ENCODE measurements at regions not wholly inside any gene's neighbourhood (a gene's known extent, or its start where the extent isn't known, plus 50 kb on each side); places are given as distances from the start of the nearest gene placed in this dataset.
"Not testable (repeated sequence)": the region's sequence is repeated elsewhere in the genome, so short reads cannot be mapped to it uniquely, and the experiment has no call there.

DNA sequence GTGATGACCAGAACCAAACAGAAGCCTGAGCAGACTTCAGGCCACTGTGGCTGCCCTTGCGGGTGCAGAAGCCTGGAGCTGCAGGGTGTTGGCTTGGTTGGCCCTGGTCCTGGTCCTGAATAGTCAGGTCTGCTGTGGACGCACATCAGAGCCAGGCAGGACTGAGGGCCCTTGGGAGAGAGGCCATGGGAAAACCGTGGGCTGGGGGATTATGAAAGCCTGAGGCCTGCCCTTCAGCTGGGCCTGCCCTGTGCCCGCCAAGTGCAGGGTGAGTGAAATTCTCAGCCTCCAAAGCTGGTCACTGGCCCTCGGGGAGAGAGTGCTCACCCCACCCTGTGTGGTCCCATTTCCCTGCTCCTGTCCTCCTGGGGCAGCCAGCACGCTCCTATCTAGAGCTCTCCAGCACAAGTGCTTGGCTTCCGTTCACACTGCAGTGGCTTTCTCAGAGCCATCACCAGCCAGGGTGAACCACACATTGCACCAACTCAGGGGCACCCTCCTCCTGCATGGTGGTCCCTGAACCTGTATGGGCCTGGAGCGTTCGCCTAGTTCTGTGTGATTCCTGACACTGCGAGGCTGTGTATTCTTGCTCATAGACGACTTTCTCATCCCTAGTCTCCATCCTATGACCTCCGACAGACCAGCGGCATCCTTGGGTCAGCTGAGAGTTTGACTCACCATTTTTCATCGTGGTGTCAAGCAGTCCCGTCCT lies 146.1 kb downstream of the TTLL2 start:
- DNase-seq: no peak

DNA sequence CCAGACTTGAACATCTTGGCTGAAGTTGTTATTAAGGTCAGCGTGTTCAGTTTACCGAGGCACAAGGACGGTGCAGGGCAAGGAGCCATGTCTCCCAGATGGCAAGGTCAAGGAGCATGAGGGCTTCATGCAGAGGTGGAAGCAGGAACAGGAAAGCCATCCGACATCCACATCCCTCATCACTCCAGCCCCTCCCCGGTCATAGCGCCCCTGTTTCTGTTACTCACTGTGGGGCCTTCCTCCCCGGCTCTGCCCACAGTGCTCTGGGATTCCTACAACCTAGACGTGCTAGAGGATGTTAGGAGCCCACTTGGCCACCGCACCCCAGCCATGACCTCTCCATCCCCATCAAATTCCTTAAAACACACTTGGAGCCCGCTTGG lies 146.7 kb downstream of the TTLL2 start:
- DNase-seq: no peak

DNA sequence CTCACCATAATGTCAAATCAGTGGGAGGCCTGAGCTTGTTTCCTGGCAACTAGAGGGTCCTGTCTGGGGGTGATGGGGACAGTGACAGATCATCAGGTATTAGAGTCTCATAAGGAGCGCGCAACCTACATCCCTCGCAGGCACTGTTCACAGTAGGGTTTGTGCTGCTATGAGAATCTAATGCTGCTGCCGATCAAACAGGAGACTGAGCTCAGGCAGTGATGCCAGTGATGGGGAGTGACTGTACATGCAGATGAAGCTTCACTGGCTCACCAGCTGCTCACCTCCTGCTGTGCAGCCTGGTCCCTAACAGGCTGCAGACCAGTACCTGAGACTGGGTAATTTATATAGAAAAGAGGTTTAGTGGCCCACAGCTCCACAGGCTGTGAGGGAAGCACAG lies 147.3 kb downstream of the TTLL2 start:
- no peak for DNase-seq

DNA sequence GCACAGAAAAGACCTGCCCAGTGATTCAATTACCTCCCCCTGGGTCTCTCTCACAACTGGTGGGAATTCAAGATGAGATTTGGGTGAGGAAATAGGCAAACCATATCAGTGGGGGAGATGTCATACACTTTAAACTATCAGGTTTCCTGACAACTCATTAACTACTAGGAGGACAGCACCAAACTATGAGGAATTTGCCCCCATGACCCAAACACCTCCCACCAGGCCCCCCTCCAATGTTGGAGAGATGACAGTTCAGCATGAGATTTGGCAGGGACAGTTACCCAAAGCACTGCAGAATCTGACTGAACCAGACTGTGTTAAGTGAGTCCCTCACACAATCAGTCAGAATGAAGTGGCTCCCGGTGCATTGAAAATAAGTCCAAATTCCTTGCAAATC lies 148.0 kb downstream of the TTLL2 start:
- DNase-seq: no peak

DNA sequence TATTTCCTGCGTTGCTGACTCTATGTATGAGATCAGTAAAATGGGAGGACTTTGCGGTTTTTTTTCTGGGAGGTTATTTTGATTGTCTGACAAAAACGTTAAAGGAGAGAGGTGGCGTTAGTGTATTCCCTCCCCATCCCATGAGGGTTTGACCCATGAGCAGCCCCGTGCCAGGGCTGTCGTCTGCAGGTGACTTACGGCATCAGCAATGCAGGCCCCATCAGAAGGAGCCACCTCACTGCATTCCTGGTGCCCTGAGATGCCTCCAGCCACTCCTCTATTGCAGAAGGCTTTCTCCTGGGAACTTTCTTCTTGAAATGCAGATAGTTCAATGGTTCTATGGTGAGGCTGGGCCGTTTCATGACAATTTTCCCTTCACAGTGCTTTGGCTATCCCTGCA lies 149.3 kb downstream of the TTLL2 start:
- DNase-seq: no peak

DNA sequence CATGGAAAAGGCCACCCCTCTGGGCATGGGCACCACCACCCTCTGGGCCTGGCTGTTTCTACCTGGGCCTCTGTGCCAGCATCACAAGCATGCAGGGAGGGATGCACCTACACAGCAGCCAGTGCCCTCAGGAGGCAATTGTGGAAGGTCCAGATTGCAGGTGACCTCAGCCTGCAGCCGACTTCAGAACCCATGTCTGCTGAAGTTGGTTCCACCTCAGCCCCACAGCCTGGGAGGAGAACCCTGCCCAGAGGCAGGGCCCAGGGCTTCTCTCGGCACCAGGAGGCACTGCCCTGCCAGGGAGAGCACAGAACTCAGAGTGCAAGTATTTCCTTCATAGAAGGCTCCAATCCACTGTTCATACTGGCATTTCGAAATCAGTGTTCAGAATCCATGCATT lies 149.8 kb downstream of the TTLL2 start:
- no peak for DNase-seq

DNA sequence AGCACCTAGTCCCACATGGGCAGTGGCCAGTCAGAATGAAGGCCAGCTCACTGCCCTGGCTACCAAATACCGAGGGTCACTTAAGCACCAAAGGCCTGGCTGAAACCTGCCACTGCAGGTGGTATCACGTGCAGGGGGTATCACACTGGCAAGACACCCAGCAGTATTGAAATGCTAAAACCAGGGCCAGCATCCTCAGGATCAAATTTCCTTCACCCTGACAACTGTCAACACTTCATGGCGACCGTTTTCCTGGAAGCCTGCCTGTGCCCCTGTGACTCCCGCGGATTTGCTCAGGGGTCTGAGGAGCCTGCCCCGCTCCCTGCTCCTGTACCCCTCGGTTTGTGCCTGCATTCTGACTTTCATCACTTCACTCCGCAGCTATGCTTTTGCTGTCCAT lies 151.1 kb downstream of the TTLL2 start:
- DNase-seq: no peak

DNA sequence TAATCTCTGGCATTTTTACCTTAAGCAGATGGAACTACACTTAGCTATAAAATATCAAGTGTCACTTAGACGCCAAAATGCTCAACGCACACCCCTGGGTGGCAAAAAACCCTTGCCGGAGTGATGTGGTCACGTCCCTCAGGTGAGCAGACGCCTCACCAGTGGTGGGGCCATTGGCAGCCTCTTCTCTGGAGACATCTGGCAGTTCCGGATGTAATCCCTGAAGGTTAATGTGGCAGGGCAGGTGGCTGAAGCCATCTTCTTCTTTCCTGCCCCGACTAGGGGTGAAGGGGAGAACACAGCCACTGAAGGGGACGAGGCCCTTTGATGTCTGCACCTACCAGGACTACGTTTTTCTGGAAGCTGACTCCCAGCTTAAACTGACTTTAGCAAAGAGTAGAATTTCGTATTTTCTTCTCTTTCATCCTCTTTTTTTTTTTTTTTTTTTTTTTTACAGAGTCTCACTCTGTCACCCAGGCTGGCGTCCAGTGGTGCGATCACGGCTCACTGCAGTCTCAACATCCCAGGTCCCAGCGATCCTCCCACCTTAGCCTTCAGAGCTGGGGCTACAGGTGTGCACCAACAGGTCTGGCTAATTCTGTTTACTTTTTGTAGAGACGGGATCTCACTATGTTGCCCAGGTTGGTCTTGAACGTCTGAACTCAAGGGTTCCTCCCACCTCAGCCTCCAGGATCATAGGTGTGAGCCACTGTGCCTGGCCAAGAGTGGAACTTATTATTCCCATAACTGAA lies 152.1 kb downstream of the TTLL2 start:
- no peak for DNase-seq

DNA sequence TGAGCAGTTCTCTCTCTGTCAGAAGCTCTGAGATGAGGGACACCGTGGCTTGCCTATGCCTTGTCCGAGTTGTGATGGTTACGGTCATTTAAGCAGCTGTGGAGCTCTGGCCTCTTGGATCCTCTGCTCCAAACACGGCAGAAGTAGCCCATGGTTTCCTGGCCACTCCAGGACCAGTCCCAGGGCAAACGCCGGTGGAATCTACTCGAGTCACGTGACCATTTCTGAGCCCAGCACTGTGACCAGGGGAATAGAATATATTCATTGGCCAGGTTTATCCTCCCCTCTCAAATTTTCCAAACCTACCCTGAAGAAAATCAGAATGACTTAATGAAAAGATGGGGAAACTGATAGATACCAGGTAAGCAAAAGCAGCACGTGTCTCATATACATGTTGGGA lies 152.8 kb downstream of the TTLL2 start:
- no peak for DNase-seq

DNA sequence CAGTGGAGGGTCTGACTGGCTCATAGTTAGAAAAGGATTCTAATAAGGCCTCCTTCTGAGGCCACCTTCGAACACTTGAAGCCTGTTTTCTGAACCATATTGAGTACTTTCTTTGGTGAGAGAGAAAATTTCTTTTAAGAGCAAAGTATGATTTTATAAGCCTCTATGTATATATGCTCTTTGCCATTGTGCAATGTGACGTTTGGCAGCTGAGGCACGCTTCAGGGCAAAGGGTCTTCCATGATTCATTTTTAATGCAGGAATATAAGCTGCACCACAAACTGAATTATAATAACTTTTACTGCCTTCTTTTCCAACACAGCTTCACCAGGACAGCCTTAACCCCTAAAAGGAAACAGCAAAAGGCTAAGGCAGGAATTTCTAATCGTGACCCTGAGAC lies 154.4 kb downstream of the TTLL2 start:
- no peak for DNase-seq

DNA sequence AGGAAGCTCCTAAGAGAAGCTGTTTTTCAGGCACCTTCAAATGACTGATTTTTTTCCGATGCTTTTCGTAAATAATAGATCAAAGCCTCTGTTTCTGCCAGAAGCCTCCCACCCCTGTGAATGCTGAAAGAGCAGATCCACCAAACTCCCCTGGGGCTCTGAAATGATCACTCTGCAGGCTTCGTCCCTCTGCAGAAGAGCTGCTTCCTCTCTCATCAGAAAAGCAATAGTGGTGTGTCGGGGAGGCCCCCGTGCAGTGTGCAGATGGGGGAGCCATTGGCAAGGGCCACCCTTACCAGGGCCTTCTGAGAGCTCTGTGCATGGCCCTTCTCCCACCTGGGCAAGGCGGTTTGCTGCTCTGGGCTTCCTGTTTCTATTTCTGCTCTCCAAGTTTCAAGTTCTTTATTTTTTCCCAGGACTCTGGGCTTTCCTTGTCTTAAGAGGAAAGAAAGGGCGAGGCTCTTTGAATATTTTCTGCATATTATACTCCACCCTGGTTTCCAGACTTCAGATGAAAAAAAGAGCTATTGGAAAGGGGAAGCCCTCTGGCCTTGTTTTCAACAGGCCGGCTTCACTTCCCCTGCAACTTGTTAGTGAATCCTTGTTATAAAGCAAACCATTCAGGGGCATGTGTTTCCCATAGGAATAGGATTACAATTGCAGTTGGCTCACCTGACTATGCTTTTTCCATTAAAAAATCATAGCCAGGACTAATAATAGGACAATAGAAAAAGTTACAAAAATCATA lies 155.2 kb downstream of the TTLL2 start:
- DNase-seq: no peak

DNA sequence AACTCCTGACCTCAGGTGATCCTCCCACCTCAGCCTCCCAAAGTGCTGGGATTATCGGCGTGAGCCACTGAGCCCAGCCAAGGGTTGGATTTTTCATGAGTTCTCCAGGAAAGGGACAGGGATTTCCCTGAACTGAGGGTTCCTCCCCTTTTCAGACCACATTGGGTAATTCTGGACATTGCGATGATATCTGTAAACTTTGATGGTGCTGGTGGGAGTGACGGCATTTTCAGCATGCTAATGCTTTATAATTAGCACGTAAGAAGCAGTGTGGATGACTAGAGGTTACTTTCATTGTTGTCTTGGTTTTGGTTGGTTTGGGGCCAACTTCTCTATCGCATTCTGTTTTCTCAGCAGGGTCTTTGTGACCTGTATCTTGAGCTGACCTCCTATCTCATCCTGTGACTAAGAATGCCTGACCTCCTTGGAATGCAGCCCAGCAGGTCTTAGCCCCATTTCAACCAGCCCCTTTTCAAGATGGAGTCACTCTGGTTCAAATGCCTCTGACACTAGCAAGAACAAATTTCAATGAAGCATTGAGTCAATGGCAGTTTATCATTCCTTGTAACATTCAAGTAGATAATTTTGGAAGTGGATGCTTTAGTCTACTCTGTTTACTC lies 156.5 kb downstream of the TTLL2 start:
- DNase-seq: no peak

DNA sequence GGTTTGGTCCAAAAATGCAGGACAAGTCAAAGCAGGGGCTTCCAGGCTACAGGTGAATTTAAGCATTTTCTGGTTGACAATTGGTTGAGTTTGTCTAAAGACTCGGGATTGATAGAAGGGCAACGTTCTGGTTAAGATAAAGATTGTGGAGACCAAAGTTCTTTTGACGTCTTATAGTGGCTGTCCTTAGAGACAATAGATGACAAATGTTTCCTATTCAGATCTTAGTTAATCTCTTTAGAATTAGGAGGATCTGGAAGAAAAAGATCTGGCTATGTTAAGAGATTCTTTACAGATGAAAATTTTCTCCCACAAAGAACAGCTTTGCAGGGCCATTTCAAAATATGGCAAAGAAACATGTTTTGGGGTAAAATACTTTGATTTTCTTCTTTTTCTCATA lies 157.9 kb downstream of the TTLL2 start:
- DNase-seq: not testable (repeated sequence)

DNA sequence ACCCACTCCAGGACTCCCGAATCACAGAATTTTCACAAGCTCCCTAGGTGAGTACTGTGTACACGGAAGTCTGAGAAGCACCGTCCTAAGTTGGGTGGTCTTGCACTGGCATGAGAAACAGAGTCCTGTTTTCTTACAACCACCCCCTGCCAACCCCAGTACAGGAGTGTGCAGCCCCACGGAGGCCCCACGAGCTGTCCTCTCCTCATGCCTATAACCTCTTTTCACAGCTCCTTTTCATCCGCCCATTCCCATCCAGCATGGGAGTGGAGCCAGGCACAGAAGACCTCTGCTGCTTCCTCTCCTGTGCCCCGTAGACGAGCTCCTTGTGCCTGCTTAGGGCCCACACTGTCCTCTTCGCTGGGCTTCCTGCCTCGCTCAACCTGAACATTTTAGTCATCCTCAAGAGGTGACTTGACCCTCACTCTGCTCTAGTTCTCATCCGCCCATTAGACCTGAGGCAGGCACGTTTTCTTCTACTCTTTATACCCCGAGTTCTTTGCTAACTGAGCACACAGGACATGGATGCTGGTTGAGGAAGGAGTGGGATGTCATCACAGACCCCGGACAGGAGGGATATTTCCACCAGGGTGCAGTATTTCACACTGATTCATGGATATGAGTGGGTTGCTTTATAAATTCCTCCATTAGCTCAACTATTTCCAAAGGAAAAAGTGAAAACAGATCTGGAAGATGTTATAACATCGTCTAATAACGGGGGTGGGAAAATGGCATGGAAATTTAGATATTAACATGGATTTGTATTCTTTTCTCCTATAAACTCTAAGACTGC lies 160.5 kb downstream of the TTLL2 start:
- DNase-seq: no peak

DNA sequence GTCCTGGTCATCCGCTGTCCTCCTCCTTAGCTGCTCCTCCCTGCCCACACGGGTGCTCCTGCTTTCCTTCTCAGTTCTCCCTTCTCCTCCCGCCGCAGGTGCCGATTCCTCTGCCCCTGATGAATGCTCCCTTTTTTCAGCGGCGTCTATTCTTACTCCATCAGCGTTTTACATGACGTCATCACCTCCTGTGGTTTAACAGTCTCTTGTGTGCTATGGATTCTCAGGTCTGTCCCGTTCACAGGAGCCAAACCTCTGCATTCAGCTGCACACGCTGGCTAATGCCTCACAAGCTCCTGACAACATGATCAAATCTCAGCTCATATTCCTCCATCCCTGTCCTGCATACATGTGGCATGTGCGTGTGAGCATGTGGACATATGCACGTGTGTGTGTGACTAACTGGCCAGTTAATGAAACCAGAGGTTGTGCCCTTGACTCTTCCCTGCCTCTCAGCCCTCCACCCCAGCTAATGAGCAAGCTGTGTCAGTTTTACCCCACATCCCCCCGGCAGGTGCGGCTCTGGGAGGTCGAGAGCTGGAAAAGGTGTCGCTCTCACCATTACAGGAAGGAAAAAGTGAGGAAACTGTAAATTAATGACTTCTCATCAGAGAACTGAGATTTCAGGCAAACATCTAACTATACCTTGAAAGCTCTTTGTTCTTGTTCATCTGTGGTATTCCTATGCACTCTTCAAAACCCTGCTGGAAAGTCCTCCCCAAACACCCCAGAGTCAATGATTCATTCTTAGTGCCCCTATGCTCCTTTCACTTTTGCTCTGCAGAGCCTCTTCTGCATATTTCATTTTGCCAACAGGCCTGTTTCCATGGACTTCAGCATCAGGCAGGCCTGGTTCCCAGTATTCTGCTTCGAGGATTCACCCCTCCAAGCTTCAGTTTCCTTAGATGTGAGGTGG lies 163.1 kb downstream of the TTLL2 start:
- no peak for DNase-seq

DNA sequence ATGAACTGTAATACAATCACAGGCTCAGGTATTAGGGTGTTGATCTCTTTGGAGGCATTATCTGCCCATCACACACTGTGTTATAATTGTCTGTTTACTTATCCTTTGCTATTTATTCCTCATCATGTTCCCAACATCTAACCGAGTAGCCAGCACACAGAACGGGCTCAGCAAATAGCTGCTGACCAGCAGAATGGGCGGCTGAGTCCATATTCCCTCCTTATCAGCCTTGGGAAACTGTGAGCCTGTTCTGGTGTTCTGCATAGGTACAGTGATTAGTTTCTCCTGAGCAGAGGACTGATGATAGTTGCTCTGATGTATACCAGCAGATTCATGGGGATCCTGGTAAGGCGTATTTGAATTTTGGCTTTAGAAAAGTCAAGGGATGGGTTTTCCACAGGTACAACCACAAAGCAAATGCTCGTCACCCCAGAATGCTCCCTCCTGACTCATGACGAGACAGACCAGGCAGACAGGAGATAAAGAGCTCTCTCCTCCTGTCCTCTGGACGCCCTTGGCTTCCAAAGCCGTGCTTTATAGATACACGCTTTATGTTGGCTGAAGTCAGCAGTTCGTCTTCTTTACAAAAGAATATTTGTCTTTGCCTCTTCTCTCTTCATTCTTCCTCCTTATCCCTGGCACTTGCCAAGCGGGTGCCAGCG lies 166.7 kb downstream of the TTLL2 start:
- no peak for DNase-seq

DNA sequence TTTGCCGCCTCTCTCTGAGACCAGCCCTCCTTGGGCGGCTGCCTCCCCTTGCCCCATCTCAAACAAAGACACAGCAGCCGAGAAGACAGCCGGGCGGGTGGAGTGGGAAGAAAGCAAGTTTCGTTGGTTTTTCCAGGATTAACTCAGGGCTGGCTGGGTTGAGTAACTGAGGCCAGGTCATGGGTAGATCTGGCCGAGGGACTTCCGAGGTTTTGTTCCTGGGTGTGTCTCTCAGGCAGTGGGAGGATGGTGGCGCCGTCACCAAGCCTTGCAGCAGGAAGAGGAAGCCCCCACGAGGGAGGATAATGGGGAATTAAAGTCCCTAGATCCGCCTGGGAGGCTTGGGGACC lies 167.2 kb downstream of the TTLL2 start:
- no peak for DNase-seq

DNA sequence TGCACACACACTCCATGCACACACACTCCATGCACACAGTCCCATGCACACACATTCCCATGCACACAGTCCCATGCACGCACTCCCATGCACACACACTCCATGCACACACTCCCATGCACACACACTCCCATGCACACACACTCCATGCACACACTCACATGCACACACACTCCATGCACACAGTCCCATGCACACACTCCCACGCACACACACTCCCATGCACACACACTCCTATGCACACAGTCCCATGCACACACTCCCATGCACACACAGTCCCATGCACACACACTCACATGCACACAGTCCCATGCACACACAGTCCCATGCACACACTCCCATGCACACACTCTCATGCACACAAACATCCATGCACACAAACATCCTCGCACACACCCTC lies 168.4 kb downstream of the TTLL2 start:
- DNase-seq: no peak

DNA sequence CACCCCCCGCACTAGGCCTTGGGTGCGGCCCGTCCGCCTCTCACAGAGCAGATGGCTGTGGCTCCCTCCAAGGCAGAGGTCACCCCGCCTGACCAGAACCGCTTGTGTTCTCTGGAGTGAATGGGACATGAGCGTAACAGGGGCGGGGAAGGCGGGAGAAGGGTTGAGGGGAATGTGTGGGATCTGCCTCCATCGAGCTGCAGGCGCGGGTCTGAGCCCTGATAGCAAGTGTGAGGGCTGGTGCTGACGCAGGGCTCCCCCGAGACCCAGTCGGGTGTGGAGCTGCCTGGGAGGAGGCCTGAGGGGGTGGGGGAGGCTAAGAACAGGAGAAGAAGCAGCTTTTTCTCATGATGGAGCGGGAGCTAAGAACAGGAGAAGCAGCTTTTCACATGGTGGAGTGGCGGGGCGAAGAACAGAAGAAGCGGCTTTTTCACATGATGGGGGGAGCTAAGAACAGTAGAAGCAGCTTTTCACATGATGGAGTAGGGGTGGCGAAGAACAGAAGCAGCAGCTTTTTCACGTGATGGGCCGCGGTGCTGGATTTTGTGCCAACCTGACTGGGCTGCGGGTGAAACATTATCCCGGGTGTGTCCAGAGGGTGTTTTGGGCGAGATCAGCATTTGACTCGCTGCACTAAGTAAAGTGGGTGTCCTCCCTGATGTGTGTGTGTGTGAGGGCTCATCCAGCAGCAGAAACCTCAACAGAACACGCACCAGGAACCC lies 169.3 kb downstream of the TTLL2 start:
- DNase-seq: no peak

DNA sequence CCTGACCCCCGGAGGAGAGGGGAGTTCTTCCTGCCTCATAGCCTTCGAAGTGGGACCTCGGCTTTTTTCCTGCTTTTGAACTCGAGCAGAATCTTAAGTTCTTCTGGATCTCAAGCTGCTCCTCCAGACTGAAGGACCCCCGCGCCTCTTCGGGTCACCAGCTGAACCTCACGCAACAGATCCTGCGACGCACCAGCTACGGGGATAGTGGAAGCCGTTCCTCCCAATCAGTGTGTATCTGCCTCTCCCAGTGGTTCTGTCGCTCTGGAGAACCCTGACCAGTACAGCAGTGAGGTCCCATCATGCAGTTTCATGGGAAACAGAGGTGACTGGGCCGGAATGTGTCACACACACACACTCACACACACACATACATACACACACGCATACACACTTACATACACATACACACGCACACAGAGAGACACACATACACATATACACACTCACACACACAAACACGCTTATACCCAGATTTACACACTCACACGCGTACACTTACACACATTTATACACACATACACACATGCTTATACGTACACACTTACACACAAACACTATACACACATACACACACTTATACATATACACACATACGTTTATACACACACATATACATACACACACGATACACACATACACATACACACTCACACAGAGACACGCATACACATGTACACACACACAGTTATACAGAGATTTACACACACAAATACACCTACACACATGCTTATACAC lies 170.0 kb downstream of the TTLL2 start:
- DNase-seq: no peak

Measured in NCI-H69 (cell line).